ENCODE measurements at regions not wholly inside any gene's neighbourhood (a gene's known extent, or its start where the extent isn't known, plus 50 kb on each side); places are given as distances from the start of the nearest gene placed in this dataset.

- TF ChIP-seq POLR2A (IDR thresholded peaks at IDR 0.05; ENCODE audit: low read depth, low read length): no peak
- TF ChIP-seq TAF1 (IDR thresholded peaks at IDR 0.05; ENCODE audit: borderline replicate concordance, low read depth, low read length): no peak
These were observed 420.6 kb downstream of the SHQ1 start for GRCh38 chr3:72427624-72428023.
